H54 (cell line): ENCODE measurements at regions not wholly inside any gene's neighbourhood (a gene's known extent, or its start where the extent isn't known, plus 50 kb on each side); places are given as distances from the start of the nearest gene placed in this dataset.

ENCODE experiments used
- DNase-seq: peaks from one replicate; pipeline ENCODE4 v3.0.0; 2011; ENCODE audit warnings: low spot score, mixed read lengths; ENCODE audit not compliant: insufficient read length
- FAIRE-seq: peaks from 3 replicates; lab custom pipeline; 2011; peaks lifted over from hg19 to GRCh38; lab: Jason Lieb, UNC
- POLR2A ChIP-seq: IDR thresholded peaks from 2 replicates; pipeline ENCODE4 v1.6.1; 2011; ENCODE audit warnings: low read depth, mild to moderate bottlenecking, low read length

DNA sequence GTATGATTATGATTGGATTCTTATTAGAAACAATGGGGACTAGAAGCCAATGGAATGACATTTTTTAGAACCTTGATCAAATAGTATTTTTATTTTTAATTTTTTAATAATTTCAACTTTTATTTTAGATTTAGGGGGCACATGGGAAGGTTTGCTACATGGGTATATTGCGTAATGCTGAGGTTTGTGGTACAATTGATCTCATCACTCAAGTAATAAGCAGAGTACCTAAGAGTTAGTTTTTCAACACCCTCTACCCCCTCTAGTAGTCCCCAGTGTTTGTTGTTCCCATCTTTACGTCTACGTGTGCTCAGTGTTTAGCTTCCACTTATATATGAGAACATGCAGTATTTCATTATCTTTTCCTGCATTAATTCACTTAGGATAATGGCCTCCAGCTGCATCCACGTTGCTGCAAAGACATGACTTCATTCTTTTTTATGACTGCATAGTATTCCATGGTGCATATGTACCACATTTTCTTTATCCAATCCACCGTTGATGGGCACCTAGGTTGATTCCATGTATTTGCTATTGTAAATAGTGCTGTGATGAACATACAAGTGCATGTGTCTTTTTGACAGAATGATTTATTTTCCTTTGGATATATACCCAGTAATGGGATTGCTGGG, 281.1 kb upstream of the MAN1A1 start:
- FAIRE-seq (no peak), DNase-seq (no peak)
- no peak for TF ChIP-seq POLR2A

DNA sequence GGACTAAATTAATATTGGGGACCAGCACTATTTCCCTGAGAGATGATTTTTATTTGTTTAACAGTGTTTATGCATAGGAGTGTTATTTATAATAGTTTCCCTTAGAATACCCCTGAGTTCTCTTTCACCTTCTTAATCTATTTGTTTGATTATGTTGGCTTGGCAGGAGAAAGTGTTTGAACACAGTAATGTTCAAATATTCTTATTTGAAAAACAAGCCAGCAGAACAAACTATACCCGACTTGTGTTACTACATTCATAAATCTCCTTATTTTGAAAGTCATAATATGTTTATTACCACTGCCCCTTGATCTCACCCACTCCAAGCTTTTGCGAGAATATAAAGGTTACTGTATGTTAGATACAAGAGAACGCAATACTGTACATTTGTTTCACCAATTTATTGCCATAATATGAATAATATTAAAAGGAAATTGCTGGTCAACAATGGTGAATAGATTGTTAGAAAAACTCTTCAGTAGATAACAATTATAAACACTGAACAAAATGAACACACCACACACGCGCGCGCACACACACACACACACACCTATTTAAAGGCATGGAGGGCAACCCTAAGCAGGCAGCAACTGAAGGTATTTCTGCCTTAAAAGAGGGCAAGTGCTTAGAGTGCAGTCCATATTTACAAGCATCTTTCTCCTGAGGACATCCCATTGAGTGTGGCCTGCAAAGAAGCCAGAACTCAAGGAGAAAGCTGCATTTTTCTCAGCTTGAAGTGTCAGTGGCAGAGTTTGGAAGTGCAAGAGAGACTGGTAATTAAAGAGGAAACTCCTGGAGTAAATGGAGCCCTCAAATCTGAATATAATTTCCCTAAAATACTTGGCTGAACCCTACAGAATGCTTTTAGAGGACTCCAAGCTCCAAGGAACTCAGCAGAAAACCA, 279.4 kb upstream of the MAN1A1 start:
- FAIRE-seq = no peak
- no peak for TF ChIP-seq POLR2A

DNA sequence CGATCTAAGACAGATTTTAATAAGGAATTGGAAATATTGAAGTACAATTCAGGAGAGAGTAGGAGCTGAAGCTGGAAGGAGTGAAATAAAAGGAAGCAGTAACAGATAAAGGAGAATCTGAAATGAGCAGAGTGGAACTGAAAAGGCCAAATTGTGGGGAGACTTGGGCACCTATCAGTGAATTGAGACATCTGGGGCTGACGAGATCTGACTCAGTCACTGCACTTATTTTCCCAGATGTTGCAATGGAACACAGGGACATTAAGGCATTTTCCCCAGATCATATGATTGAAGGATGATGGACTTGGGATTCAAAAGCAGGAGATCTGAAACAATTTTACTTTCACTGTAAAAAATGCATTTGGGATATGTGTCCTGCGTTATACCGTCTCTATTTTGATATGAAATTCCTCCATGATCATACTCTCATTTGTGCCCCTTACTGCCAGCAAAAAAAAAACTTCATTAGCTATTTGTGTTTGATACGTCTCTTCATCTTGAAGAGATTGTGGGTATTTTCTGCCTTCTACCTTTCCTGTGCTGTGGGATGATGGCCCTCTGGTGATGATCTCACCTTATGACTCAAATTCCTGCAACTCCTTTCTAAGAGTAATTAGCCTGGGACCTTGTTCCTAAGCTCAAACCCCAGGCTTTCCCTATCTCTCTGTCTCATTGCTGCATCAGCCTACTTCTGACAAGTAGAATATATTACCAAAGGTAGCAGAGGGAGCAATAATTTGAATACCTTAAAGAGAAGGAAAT, 278.5 kb upstream of the MAN1A1 start:
- peak; percentile 2 for DNase-seq
- FAIRE-seq = peak; percentile 73

More for the DNA sequence above, 279.4 kb upstream of the MAN1A1 start:
- no peak for DNase-seq

DNA sequence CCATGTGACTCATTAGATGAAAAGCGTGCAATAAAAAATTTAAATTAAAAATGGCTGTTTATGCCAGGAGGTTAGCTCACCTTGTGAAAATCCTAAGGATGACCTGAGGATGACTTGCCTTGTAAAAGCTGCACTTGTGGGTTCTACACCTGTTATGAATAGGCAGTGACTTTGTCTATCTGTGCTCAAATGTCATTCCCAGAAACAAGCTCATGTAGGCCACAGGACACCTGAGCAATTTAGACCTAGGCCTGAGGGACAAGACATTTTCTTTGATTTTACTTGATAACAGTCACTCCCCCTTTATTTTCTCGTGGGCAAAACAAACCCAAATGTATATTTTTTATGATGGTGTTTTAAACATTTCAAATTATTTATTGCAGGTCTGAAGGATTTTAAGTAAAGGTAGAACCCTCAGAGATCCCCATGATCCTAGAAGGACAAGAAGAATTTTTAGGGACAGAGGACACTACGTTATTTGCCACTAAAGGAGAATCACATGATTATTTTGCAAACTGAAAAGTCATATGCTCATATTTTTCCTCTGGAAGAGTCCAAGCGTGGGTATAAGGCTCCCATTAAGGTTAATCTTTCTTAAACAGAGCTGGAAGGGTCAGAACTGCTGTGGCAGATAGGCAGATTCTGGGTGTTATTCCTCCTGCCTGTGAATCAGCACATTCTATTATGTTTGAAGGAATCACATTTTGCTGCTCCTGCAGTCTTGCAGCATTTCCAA, 277.5 kb upstream of the MAN1A1 start:
- DNase-seq (no peak), FAIRE-seq (no peak)

More for the DNA sequence above, 278.5 kb upstream of the MAN1A1 start:
- no peak for TF ChIP-seq POLR2A

DNA sequence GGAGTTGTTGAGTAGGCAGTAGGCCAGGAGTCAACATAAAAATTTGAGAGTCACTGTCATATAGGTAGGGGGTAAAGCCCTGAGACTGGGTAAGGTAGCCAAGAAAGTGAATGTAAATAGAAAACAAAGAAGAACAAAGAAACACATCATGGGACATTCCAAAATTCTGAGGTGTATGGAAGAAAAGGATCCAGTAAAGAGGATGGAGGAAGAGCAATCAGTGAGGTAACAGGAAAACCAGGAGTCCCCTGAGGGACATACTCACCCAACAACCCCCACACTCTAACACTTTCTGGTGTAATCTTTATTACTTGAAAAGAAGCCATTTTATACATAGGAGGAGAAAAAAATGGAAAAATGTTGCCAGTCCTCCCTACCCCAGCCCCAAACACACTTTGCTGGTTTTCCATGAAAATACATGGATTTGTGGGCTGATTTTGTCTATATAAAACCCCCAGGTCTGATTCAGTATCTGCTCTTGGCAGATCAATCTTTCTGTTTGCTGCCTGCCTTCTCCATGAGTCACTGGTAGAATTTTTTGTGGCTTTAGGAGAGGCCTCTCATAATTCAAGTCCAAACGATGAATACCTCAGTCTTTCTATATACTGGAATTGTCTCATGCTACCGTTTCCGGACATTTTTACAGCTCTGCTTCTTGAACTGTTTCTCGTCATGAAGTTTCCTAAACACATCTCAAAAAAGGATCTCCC, 271.4 kb upstream of the MAN1A1 start:
- TF ChIP-seq POLR2A = no peak
- peak; percentile 7 for DNase-seq
- peak; percentile 64 for FAIRE-seq

More for the DNA sequence above, 277.5 kb upstream of the MAN1A1 start:
- no peak for TF ChIP-seq POLR2A

DNA sequence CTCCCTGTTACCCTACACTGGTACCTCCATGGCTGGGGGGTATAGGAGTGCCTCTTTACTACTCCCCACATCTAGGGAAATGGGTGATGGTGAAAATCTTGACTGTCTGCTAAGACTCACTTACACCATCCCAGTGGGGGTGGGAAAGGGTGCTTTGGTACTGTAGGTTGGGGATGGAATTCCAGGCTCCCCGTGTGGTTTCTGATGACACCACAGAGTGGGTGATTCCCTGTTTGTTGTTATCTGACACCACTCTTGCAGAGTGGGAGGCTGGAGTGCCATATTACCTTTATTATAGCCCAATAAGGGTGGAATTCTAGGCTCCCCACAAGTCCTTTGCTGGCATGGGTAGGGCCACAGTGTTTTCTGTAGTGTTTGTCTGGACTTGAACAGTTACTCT, 264.6 kb upstream of the MAN1A1 start:
- no peak for DNase-seq
- FAIRE-seq = no peak
- no peak for TF ChIP-seq POLR2A

DNA sequence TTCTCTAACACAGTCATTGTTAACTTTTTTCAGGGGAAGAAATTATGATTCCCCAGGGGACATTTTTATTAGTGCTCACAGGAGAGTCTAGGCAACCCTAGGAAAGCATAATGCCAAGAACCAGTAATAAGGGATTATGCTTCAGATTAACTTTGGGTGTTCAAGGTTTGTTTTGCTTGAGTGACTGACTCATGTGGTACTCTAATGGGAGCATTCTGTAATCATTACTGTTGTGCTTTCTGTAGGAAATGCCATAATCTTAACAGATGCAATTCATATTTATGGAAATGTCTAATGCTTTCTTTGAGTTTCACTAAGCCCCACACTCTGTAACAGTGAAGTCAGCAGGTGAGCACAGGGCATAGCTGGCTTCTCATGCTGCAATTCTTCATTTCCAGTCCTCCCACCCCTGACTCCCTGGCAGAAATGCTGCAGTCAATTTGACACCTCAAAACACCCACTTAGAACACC, 263.4 kb upstream of the MAN1A1 start:
- FAIRE-seq (no peak), DNase-seq (no peak)
- no peak for TF ChIP-seq POLR2A

DNA sequence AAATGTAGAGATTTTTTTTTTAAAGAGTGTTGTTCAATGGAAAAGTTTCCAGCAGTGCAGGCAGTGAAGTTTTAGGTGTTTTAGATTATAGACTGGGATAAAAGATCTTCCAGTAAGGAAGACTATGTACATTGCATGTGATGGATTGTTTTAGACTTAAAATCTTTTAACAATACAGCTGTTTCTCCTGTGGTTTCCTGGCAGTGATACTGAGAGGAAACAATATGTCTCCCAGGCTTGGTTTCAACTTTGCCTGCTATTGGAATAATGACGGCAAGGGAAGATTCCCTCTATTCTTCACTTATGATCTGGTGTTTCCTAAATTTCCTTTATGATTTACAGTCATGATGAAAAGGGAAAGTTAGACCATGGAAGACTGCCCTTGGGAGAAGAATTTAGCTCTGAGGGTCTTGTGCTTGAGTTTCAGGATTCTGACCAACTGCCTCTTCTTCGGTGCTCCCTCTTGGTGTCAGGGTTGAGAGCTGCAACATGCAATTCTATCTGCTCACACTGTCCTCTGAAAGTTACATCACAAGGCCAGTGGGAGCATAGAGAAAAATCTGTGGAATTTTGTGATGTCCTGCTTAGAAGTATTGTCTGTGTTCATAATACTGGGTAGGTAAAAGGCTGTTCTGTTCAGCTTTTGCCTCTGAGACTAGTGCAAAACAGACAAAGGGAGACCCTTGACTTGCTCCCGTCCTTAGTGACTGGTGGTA, 262.8 kb upstream of the MAN1A1 start:
- FAIRE-seq (no peak), DNase-seq (no peak)
- TF ChIP-seq POLR2A = no peak

DNA sequence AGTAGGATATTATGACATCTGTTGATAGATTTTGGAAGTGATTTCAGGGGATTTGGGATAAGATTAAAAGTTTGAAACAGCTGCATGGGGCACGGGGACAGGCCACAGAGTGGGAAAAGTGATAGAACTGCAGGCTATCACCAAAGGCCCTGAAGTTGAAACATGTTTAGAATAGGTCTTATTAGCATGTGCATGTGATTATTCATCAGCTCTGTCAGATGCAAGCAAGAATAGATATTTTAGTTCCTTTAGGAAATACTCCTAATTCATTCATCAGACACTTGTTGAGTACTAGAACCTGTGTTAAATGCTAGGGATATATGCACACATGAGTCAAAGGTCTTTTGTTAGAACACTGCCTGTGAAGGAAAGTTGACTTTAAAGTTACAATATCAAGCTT, 261.2 kb upstream of the MAN1A1 start:
- no peak for TF ChIP-seq POLR2A
- no peak for DNase-seq
- no peak for FAIRE-seq

DNA sequence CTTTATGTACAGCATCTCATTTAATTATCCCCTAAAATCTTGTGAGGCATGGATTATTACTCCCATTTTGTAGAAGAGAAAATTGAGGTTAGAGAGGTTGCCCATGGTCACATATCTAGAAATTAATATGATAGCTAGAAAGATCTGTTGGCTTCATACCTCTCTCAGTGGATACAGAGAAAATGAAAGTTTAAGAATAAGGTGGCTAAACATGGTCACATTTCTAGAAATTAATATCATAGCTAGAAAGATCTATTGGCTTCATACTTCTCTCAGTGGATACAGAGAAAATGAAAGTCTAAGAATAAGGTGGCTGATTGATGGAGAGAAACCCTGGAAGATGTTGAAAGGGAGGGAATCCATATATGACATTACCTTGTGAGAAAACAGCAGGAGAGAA, 260.7 kb upstream of the MAN1A1 start:
- DNase-seq = no peak
- FAIRE-seq = no peak
- no peak for TF ChIP-seq POLR2A

DNA sequence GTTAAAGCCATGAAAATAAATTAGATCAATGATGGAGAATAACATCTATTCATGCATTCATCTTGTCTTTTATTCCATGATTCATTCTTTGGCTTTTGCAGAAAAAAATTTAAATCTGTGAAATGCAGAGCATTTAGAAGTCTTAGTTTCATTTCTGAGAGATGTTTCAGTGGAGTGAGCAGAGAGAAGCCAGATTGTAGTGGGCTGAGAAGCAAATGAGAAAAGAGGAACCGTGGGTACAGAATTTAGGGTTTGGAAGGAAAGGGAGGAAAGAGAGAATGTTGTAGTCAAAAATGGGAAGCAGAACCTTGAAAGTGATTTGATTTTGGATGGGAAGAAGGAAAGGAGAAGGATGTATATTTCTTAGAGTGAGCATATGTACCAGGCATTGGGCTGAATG, 260.3 kb upstream of the MAN1A1 start:
- no peak for TF ChIP-seq POLR2A
- DNase-seq = no peak
- FAIRE-seq = no peak

DNA sequence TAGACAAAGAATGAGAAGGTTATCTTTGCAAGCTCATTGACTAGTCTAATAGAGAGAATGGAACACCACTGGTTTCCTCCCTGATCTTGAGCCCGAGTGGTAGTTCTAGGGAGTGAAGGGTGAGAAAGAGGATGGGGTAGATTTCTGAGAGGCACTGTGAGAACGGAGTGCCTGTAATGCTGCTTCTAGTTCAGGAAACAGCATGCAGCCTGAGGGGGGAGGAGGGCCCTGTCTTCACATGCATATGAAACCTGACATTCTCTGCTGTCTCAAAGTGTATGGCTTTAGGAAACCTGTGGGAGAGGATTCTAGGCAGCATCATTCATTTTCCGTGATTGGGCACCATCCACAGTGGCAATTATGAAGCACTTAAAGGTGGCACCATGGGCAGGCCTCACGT, 259.4 kb upstream of the MAN1A1 start:
- no peak for TF ChIP-seq POLR2A
- FAIRE-seq (no peak), DNase-seq (no peak)

DNA sequence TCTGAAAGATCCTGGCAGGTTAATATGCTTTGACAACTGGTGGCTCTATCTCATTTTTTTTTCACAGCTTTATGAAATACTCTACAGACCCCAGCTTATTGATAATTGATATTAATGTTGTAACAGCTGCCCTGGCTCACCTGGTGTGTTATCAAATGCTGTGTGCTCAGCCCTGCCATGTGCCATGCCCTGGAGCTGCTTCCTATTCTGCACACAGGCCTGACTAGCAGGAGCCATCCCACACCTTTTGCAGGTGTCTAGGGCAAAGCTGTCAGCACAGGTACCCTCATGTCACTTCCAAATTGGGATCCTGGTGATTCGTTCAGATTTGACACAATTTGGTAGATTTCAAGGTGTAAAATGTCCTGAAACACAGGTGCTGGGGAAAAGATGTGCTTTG, 254.6 kb upstream of the MAN1A1 start:
- no peak for TF ChIP-seq POLR2A
- FAIRE-seq = no peak
- DNase-seq = no peak
